Lung (tissue), 11 donors: ENCODE measurements at regions not wholly inside any gene's neighbourhood (a gene's known extent, or its start where the extent isn't known, plus 50 kb on each side); places are given as distances from the start of the nearest gene placed in this dataset.
A peak's percentile ranks its signal among the peaks of the same experiment; 100 is the strongest.

ENCODE experiments used
- ATAC-seq: fragments of 200-7000 bp; cut with Tn5 transposase; one replicate; pipeline ENCODE4 v1.9.1; 2020; ENCODE audit warnings: moderate number of reproducible peaks; ENCODE audit not compliant: insufficient read depth, low FRiP score
- DNase-seq, 3 donors: peaks; one replicate each; pipeline ENCODE4 v3.0.0-alpha.2; 2013 to 2017
- H3K27ac ChIP-seq, 2 donors: one replicate each; pipeline ENCODE4 v1.5.1; 2013; ENCODE audit warnings: mild to moderate bottlenecking in 2 of 2, moderate library complexity in 2 of 2, control low read depth in 1 of 2, inconsistent platforms in 1 of 2, low read depth in 1 of 2, low read length in 1 of 2
- H3K27me3 ChIP-seq, 3 donors: one replicate each; pipeline ENCODE4 v1.5.1; 2013; ENCODE audit warnings: low read length in 2 of 3; ENCODE audit not compliant: control insufficient read depth in 3 of 3, insufficient read depth in 3 of 3
- H3K36me3 ChIP-seq, 4 donors: one replicate each; pipeline ENCODE4 v1.5.1; 2013; ENCODE audit warnings: low read length in 4 of 4, mild to moderate bottlenecking in 1 of 4, moderate library complexity in 1 of 4; ENCODE audit not compliant: control insufficient read depth in 4 of 4, insufficient read depth in 4 of 4
- H3K4me1 ChIP-seq, 5 donors: one replicate each; pipeline ENCODE4 v1.5.1; 2013; ENCODE audit warnings: low read length in 5 of 5, mild to moderate bottlenecking in 2 of 5, moderate library complexity in 1 of 5; ENCODE audit not compliant: control insufficient read depth in 5 of 5, insufficient read depth in 5 of 5
- H3K4me3 ChIP-seq: one replicate; pipeline ENCODE4 v1.5.1; 2013; ENCODE audit warnings: mild to moderate bottlenecking, control low read depth, moderate library complexity
- H3K9ac ChIP-seq, 2 donors: one replicate each; pipeline ENCODE4 v1.5.1; 2013; ENCODE audit warnings: low read length in 2 of 2, control low read depth in 1 of 2; ENCODE audit not compliant: insufficient read depth in 1 of 2
- H3K9me3 ChIP-seq, 4 donors: one replicate each; pipeline ENCODE4 v1.5.1; 2013; ENCODE audit warnings: low read length in 3 of 4, mild to moderate bottlenecking in 1 of 4, moderate library complexity in 1 of 4; ENCODE audit not compliant: control insufficient read depth in 4 of 4, insufficient read depth in 3 of 4
- CTCF ChIP-seq: IDR thresholded peaks from 2 replicates; pipeline ENCODE4 v1.5.1; 2012; ENCODE audit warnings: mild to moderate bottlenecking; ENCODE audit errors: control extremely low read depth, extremely low read depth
- WGBS, 2 donors: extraction: QIAGEN DNeasy Blood & Tissue Kit; methylation state at CpG; one replicate each; pipeline ENCODE4 v1.1.7; 2013; 5-methylcytosine and 5-hydroxymethylcytosine counted together
- donor health status: control.
- donor health status: control.
- donor health status: Bipolar disorder and iron deficiency.
- donor health status: healthy.
- donor health status: DM: yes; HTN: yes; CAD: no.

GRCh38 chr20:59402681-59403080 is 102.3 kb downstream of the EDN3 start:
- Histone ChIP-seq H3K36me3 (no peaks in the 10 kb centered on the region), H3K9me3 (peaks cover 0 to 2% (median 0%) of the 10 kb centered on the region in 4 donors), H3K27me3 (peaks cover 5 to 62% (median 42%) of the 10 kb centered on the region in 3 donors), H3K27ac (no peak overlapping the region), H3K4me1 (peaks cover 0 to 58% (median 17%) of the 10 kb centered on the region in 5 donors), H3K9ac (no peak overlapping the region), H3K4me3 (no peak overlapping the region)
- WGBS, 2 donors: 31 to 33% methylated on average over 9 of the region's 9 CpGs
- peak in 2 of 3 donors; percentile 58 to 60 for DNase-seq
- ATAC-seq: no peak
- no peak for TF ChIP-seq CTCF

GRCh38 chr20:59403261-59403961 is 103.0 kb downstream of the EDN3 start:
- no peak for ATAC-seq
- TF ChIP-seq CTCF: peak; percentile 73

GRCh38 chr20:59403962-59404314 is 103.5 kb downstream of the EDN3 start:
- no peak for TF ChIP-seq CTCF
- H3K4me3 ChIP-seq: no peak overlapping the region
- H3K4me1 ChIP-seq: peaks cover 0 to 46% (median 13%) of the 10 kb centered on the region in 5 donors
- ATAC-seq (no peak), DNase-seq (no peak)
- peaks cover 0 to 2% (median 0%) of the 10 kb centered on the region in 4 donors for H3K9me3 ChIP-seq
- WGBS, 2 donors: 30 to 32% methylated on average over 9 of the region's 9 CpGs
- H3K36me3 ChIP-seq: no peaks in the 10 kb centered on the region
- no peak overlapping the region for H3K9ac ChIP-seq
- H3K27ac ChIP-seq: no peak overlapping the region
- H3K27me3 ChIP-seq: peaks cover 8 to 50% (median 39%) of the 10 kb centered on the region in 3 donors

More at GRCh38 chr20:59403261-59403961, 103.0 kb downstream of the EDN3 start:
- peaks cover 0 to 51% (median 17%) of the 10 kb centered on the region in 5 donors for H3K4me1 ChIP-seq
- no peak overlapping the region for H3K27ac ChIP-seq
- DNase-seq: peak; percentile 59 to 72 (median 70)
- WGBS, 2 donors: 9 to 10% methylated on average over 42 to 46 of the region's 46 CpGs
- no peaks in the 10 kb centered on the region for H3K36me3 ChIP-seq
- no peak overlapping the region for H3K9ac ChIP-seq
- H3K4me3 ChIP-seq: no peak overlapping the region
- H3K9me3 ChIP-seq: peaks cover 0 to 2% (median 0%) of the 10 kb centered on the region in 4 donors
- peaks cover 5 to 56% (median 39%) of the 10 kb centered on the region in 3 donors for H3K27me3 ChIP-seq
